H9 (cell line): ENCODE measurements at regions not wholly inside any gene's neighbourhood (a gene's known extent, or its start where the extent isn't known, plus 50 kb on each side); places are given as distances from the start of the nearest gene placed in this dataset.

Experiments
- DNase-seq: peaks from one replicate; pipeline ENCODE4 v3.0.0-alpha.2; 2017
- H2AFZ ChIP-seq: one replicate; pipeline ENCODE4 v1.6.1; 2013; ENCODE audit warnings: mild to moderate bottlenecking, low read length, control low read depth, moderate library complexity
- H2AK5ac ChIP-seq: 2 replicates; pipeline ENCODE4 v1.6.1; 2013; ENCODE audit warnings: low read length, control low read depth, mixed read lengths; ENCODE audit not compliant: insufficient read length
- H2BK120ac ChIP-seq: one replicate; pipeline ENCODE4 v1.6.1; 2013; ENCODE audit warnings: low read depth, mild to moderate bottlenecking, low read length, control low read depth, inconsistent platforms; ENCODE audit not compliant: poor library complexity, severe bottlenecking
- H2BK12ac ChIP-seq: 2 replicates; pipeline ENCODE4 v1.6.1; 2013; ENCODE audit warnings: low read length, control low read depth, mixed read lengths, low read depth; ENCODE audit not compliant: insufficient read length
- H2BK15ac ChIP-seq: 2 replicates; pipeline ENCODE4 v1.6.1; 2013; ENCODE audit warnings: low read depth, low read length, control low read depth
- H2BK20ac ChIP-seq: one replicate; pipeline ENCODE4 v1.6.1; 2013; ENCODE audit warnings: low read depth, mild to moderate bottlenecking, low read length, control low read depth, inconsistent platforms; ENCODE audit not compliant: poor library complexity, severe bottlenecking
- H2BK5ac ChIP-seq: 2 replicates; pipeline ENCODE4 v1.6.1; 2013; ENCODE audit warnings: low read length, control low read depth, mixed read lengths; ENCODE audit not compliant: insufficient read length
- H3K14ac ChIP-seq: 2 replicates; pipeline ENCODE4 v1.6.1; 2013; ENCODE audit warnings: low read length, control low read depth; ENCODE audit not compliant: insufficient read depth
- H3K18ac ChIP-seq: 2 replicates; pipeline ENCODE4 v1.6.1; 2013; ENCODE audit warnings: low read depth, mild to moderate bottlenecking, mixed read lengths, low read length, control low read depth; ENCODE audit not compliant: insufficient read length
- H3K23ac ChIP-seq: 2 replicates; pipeline ENCODE4 v1.6.1; 2013; ENCODE audit warnings: low read length, control low read depth, mixed read lengths, low read depth; ENCODE audit not compliant: insufficient read length
- H3K23me2 ChIP-seq: 2 replicates; pipeline ENCODE4 v1.6.1; 2013; ENCODE audit warnings: low read depth, mild to moderate bottlenecking, mixed read lengths, low read length, control low read depth; ENCODE audit not compliant: insufficient read length, poor library complexity, severe bottlenecking
- H3K27ac ChIP-seq: 2 replicates; pipeline ENCODE4 v1.5.1; 2013; ENCODE audit warnings: low read length, control low read depth, mixed read lengths, low read depth; ENCODE audit not compliant: insufficient read length
- H3K27me3 ChIP-seq: 2 replicates; pipeline ENCODE4 v1.6.1; 2013; ENCODE audit warnings: low read length, control low read depth, inconsistent platforms; ENCODE audit not compliant: insufficient read depth
- H3K4ac ChIP-seq: 2 replicates; pipeline ENCODE4 v1.6.1; 2013; ENCODE audit warnings: low read depth, mild to moderate bottlenecking, control low read depth, inconsistent platforms, low read length, moderate library complexity
- H3K4me1 ChIP-seq: 2 replicates; pipeline ENCODE4 v1.6.1; 2013; ENCODE audit warnings: low read length, control low read depth, inconsistent platforms; ENCODE audit not compliant: insufficient read depth
- H3K4me2 ChIP-seq: 2 replicates; pipeline ENCODE4 v1.6.1; 2013; ENCODE audit warnings: low read length, control low read depth, mixed read lengths; ENCODE audit not compliant: insufficient read length, insufficient read depth
- H3K56ac ChIP-seq: 2 replicates; pipeline ENCODE4 v1.6.1; 2013; ENCODE audit warnings: low read depth, mild to moderate bottlenecking, mixed read lengths, low read length, control low read depth; ENCODE audit not compliant: insufficient read length
- H3K79me1 ChIP-seq: 2 replicates; pipeline ENCODE4 v1.6.1; 2013; ENCODE audit warnings: low read depth, mild to moderate bottlenecking, moderate library complexity, low read length, control low read depth, inconsistent platforms; ENCODE audit not compliant: insufficient read depth, poor library complexity, severe bottlenecking
- H3K79me2 ChIP-seq: 2 replicates; pipeline ENCODE4 v1.6.1; 2013; ENCODE audit warnings: low read length, control low read depth, inconsistent platforms; ENCODE audit not compliant: insufficient read depth
- H3K9ac ChIP-seq: 2 replicates; pipeline ENCODE4 v1.6.1; 2013; ENCODE audit warnings: low read length, control low read depth, mixed read lengths; ENCODE audit not compliant: insufficient read length; ENCODE audit errors: extremely low read depth
- H3K9me3 ChIP-seq: one replicate; pipeline ENCODE4 v1.6.1; 2013; ENCODE audit warnings: low read depth, low read length, inconsistent platforms; ENCODE audit not compliant: control insufficient read depth
- H3T11ph ChIP-seq: one replicate; pipeline ENCODE4 v1.6.1; 2013; ENCODE audit warnings: mild to moderate bottlenecking, low read length, control low read depth, inconsistent platforms
- H4K20me1 ChIP-seq: one replicate; pipeline ENCODE4 v1.6.1; 2013; ENCODE audit not compliant: control insufficient read depth, insufficient read length, insufficient read depth
- H4K5ac ChIP-seq: 2 replicates; pipeline ENCODE4 v1.6.1; 2013; ENCODE audit warnings: low read depth, mild to moderate bottlenecking, mixed read lengths, low read length, control low read depth; ENCODE audit not compliant: insufficient read length
- H4K8ac ChIP-seq: replicated peaks from 2 replicates; pipeline ENCODE4 v1.6.1; 2013; ENCODE audit warnings: low read length, control low read depth, mixed read lengths, low read depth; ENCODE audit not compliant: insufficient read length
- H4K91ac ChIP-seq: 2 replicates; pipeline ENCODE4 v1.6.1; 2013; ENCODE audit warnings: low read depth, mild to moderate bottlenecking, moderate library complexity, mixed read lengths, low read length, control low read depth; ENCODE audit not compliant: insufficient read length
- H3K27ac Mint-ChIP-seq, 3 experiments: 2 replicates in 2 of 3; 3 replicates in 1 of 3; pipeline ENCODE4 v1.8.0; 2020 to 2021; ENCODE audit warnings: mixed read lengths in 3 of 3, mild to moderate bottlenecking in 1 of 3, moderate library complexity in 1 of 3
- H3K27me3 Mint-ChIP-seq: 2 replicates; pipeline ENCODE4 v1.8.0; 2021; ENCODE audit warnings: low read depth, mild to moderate bottlenecking, moderate library complexity, mixed read lengths
- H3K36me3 Mint-ChIP-seq, 3 experiments: 2 replicates in 2 of 3; 3 replicates in 1 of 3; pipeline ENCODE4 v1.8.0; 2020 to 2021; ENCODE audit warnings: low read depth in 3 of 3, mixed read lengths in 3 of 3; ENCODE audit not compliant: insufficient read depth in 1 of 3
- H3K4me1 Mint-ChIP-seq, 2 experiments: 2 replicates each; pipeline ENCODE4 v1.8.0; 2020; ENCODE audit warnings: mixed read lengths in 2 of 2
- H3K4me3 Mint-ChIP-seq, 2 experiments: 2 replicates in 1 of 2; 3 replicates in 1 of 2; pipeline ENCODE4 v1.8.0; 2020 to 2021; ENCODE audit warnings: mild to moderate bottlenecking in 2 of 2, mixed read lengths in 2 of 2, moderate library complexity in 1 of 2
- H3K9me3 Mint-ChIP-seq, 2 experiments: 2 replicates in 1 of 2; 3 replicates in 1 of 2; pipeline ENCODE4 v1.8.0; 2020; ENCODE audit warnings: mild to moderate bottlenecking in 2 of 2, mixed read lengths in 2 of 2, moderate library complexity in 1 of 2
- WGBS: extraction: QIAGEN DNeasy Blood & Tissue Kit; methylation state at CpG from one replicate; pipeline ENCODE4 v1.1.7; 2013; ENCODE audit warnings: missing lambda C conversion rate, low lambda C conversion rate, mixed read lengths; ENCODE audit not compliant: insufficient read length; ENCODE audit errors: extremely low coverage; 5-methylcytosine and 5-hydroxymethylcytosine counted together
- TF ChIP-seq, protein P1 (sequence below): fragments of 200-600 bp; sonication (generic); conservative IDR thresholded peaks from 3 replicates; pipeline ENCODE4 v1.8.0; 2021; ENCODE audit warnings: antibody characterized with exemption, mild to moderate bottlenecking

DNA sequence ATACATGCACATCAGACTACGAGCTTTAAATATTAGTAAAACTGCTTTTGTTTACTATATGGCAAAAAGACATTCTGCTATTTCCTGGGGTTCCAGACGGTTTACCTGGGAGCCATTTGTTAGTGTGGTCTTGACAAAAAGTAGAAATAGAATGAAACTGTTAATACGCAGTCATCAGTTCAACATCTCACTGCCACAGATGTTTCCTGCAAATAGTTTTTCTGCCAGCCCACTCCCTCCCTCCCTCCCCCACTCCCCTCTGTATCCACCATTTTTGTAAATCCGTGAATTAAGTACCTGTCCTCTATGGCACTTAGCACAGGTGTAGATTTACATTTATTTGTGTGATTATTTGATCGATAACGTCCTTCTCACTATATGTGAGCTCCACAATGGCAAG is 74.6 kb upstream of the TPK1 start:
- WGBS: no CpG with 5 or more reads among the region's 6 CpGs
- H2AFZ ChIP-seq: no peak overlapping the region
- H3K9me3 Mint-ChIP-seq: peaks cover 3 to 4% of the 10 kb centered on the region in 2 experiments; a peak in 4 of 5 replicates

More for the DNA sequence above, 74.6 kb upstream of the TPK1 start:
- Histone ChIP-seq H3K4ac (no peak overlapping the region), H3K79me2 (no peaks in the 10 kb centered on the region), H2AK5ac (no peak overlapping the region), H3K4me1 (no peaks in the 10 kb centered on the region), H2BK5ac (no peak overlapping the region), H3K27ac (no peak overlapping the region), H3K14ac (no peak overlapping the region), H4K8ac (no peak overlapping the region), H4K91ac (no peak overlapping the region), H4K5ac (no peak overlapping the region), H4K20me1 (no peaks in the 10 kb centered on the region), H2BK15ac (no peak overlapping the region), H3K27me3 (no peaks in the 10 kb centered on the region), H3T11ph (no peak overlapping the region), H2BK12ac (no peak overlapping the region), H2BK120ac (no peak overlapping the region), H3K9me3 (no peaks in the 10 kb centered on the region), H3K18ac (no peak overlapping the region), H3K9ac (no peak overlapping the region), H3K56ac (no peak overlapping the region), H2BK20ac (no peak overlapping the region), H3K4me2 (no peak overlapping the region), H3K23ac (no peak overlapping the region), H3K23me2 (no peaks in the 10 kb centered on the region), H3K79me1 (no peaks in the 10 kb centered on the region)
- TF ChIP-seq, protein P1, sequence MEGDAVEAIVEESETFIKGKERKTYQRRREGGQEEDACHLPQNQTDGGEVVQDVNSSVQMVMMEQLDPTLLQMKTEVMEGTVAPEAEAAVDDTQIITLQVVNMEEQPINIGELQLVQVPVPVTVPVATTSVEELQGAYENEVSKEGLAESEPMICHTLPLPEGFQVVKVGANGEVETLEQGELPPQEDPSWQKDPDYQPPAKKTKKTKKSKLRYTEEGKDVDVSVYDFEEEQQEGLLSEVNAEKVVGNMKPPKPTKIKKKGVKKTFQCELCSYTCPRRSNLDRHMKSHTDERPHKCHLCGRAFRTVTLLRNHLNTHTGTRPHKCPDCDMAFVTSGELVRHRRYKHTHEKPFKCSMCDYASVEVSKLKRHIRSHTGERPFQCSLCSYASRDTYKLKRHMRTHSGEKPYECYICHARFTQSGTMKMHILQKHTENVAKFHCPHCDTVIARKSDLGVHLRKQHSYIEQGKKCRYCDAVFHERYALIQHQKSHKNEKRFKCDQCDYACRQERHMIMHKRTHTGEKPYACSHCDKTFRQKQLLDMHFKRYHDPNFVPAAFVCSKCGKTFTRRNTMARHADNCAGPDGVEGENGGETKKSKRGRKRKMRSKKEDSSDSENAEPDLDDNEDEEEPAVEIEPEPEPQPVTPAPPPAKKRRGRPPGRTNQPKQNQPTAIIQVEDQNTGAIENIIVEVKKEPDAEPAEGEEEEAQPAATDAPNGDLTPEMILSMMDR: no peak
- no peak for DNase-seq
- no peak overlapping the region for H3K27ac Mint-ChIP-seq
- no peaks in the 10 kb centered on the region for H3K27me3 Mint-ChIP-seq
- H3K36me3 Mint-ChIP-seq: peaks cover 0 to 3% (median 3%) of the 10 kb centered on the region in 3 experiments; a peak in 2 of 7 replicates
- peaks cover 24 to 25% of the 10 kb centered on the region in 2 experiments for H3K4me1 Mint-ChIP-seq
- no peak overlapping the region for H3K4me3 Mint-ChIP-seq
